HG03460 (cell line): ENCODE measurements at regions not wholly inside any gene's neighbourhood (a gene's known extent, or its start where the extent isn't known, plus 50 kb on each side); places are given as distances from the start of the nearest gene placed in this dataset.

ENCODE experiments used
- ATAC-seq: cut with Tn5 transposase; IDR thresholded peaks from one replicate; pipeline ENCODE4 v1.9.1; 2021; ENCODE audit not compliant: unreplicated experiment

- ATAC-seq: no peak
These were observed 176.5 kb downstream of the MEX3B start for GRCh38 chr15:81869161-81869954.

- peak; percentile 98 for ATAC-seq
These were observed 179.8 kb downstream of the MEX3B start for GRCh38 chr15:81865850-81866537.

- no peak for ATAC-seq
These were observed 182.7 kb downstream of the MEX3B start for GRCh38 chr15:81863162-81863561.

GRCh38 chr15:81859737-81860516 lies 185.9 kb downstream of the MEX3B start:
- no peak for ATAC-seq

GRCh38 chr15:81858586-81858985 lies 187.2 kb downstream of the MEX3B start:
- ATAC-seq: no peak

- ATAC-seq: no peak
These were observed 187.7 kb downstream of the MEX3B start for GRCh38 chr15:81858136-81858535.

GRCh38 chr15:81856634-81857026 lies 189.2 kb downstream of the MEX3B start:
- ATAC-seq: no peak

- ATAC-seq: no peak
These were observed 189.7 kb downstream of the MEX3B start for GRCh38 chr15:81856001-81856633.

- no peak for ATAC-seq
These were observed 192.6 kb downstream of the MEX3B start for GRCh38 chr15:81853150-81853748.

GRCh38 chr15:81852411-81853149 lies 193.2 kb downstream of the MEX3B start:
- no peak for ATAC-seq

GRCh38 chr15:81851757-81852156 lies 194.1 kb downstream of the MEX3B start:
- ATAC-seq: no peak

GRCh38 chr15:81851325-81851724 lies 194.5 kb downstream of the MEX3B start:
- no peak for ATAC-seq

- ATAC-seq: no peak
These were observed 196.5 kb downstream of the MEX3B start for GRCh38 chr15:81849289-81849688.

- ATAC-seq: no peak
These were observed 197.1 kb downstream of the MEX3B start for GRCh38 chr15:81848701-81849100.

- ATAC-seq: no peak
These were observed 201.9 kb downstream of the MEX3B start for GRCh38 chr15:81843757-81844407.

GRCh38 chr15:81843226-81843625 lies 202.6 kb downstream of the MEX3B start:
- peak; percentile 62 for ATAC-seq

GRCh38 chr15:81839387-81839786 lies 206.4 kb downstream of the MEX3B start:
- ATAC-seq: no peak

GRCh38 chr15:81835731-81836130 lies 210.1 kb downstream of the MEX3B start:
- ATAC-seq: no peak

- ATAC-seq: no peak
These were observed 215.3 kb downstream of the MEX3B start for GRCh38 chr15:81830520-81830919.

GRCh38 chr15:81829918-81830317 lies 215.9 kb downstream of the MEX3B start:
- ATAC-seq: no peak
